HepG2 (cell line): ENCODE measurements at regions not wholly inside any gene's neighbourhood (a gene's known extent, or its start where the extent isn't known, plus 50 kb on each side); places are given as distances from the start of the nearest gene placed in this dataset.

ENCODE experiments used
- FOXK2 ChIP-seq: fragments of 450-650 bp; IDR thresholded peaks from 2 replicates; pipeline ENCODE4 v1.6.1; 2016
- HNF4A ChIP-seq: sonication (generic); formaldehyde crosslinking; IDR thresholded peaks from 2 replicates; pipeline ENCODE4 v1.4.0; 2020; ENCODE audit warnings: missing genetic modification reagents
- HOXA7 ChIP-seq: sonication (generic); formaldehyde crosslinking; IDR thresholded peaks from 2 replicates; pipeline ENCODE4 v1.8.1; 2022; ENCODE audit warnings: mild to moderate bottlenecking, missing genetic modification reagents, moderate library complexity
- KLF9 ChIP-seq: IDR thresholded peaks from 2 replicates; pipeline ENCODE4 v1.6.1; 2016; ENCODE audit warnings: low read depth
- RAD51 ChIP-seq: fragments of 450-650 bp; IDR thresholded peaks from 2 replicates; pipeline ENCODE4 v1.6.1; 2016; ENCODE audit warnings: borderline replicate concordance
- SIN3A ChIP-seq: IDR thresholded peaks from 2 replicates; pipeline ENCODE4 v1.6.1; 2011; ENCODE audit warnings: low read depth, mild to moderate bottlenecking, control low read depth, low read length, borderline replicate concordance
- TSC22D2 ChIP-seq: sonication (generic); formaldehyde crosslinking; IDR thresholded peaks from 2 replicates; pipeline ENCODE4 v1.5.1; 2020; ENCODE audit warnings: missing genetic modification reagents, mild to moderate bottlenecking, borderline replicate concordance
- ZNF12 ChIP-seq: sonication (generic); formaldehyde crosslinking; IDR thresholded peaks from 2 replicates; pipeline ENCODE4 v1.5.0; 2020; ENCODE audit warnings: missing genetic modification reagents
- ZNF383 ChIP-seq: sonication (generic); formaldehyde crosslinking; IDR thresholded peaks from 2 replicates; pipeline ENCODE4 v1.4.0; 2020; ENCODE audit warnings: missing genetic modification reagents, mild to moderate bottlenecking, borderline replicate concordance
- ZNF577 ChIP-seq: sonication (generic); formaldehyde crosslinking; IDR thresholded peaks from 2 replicates; pipeline ENCODE4 v1.4.0; 2020; ENCODE audit warnings: mild to moderate bottlenecking, low read depth, missing genetic modification reagents, borderline replicate concordance
- TF ChIP-seq, protein P1 (sequence below): sonication (generic); formaldehyde crosslinking; IDR thresholded peaks from 2 replicates; pipeline ENCODE4 v1.8.0; 2022; ENCODE audit warnings: mild to moderate bottlenecking, missing genetic modification reagents, moderate library complexity
- TF ChIP-seq, protein P2 (sequence below): sonication (generic); formaldehyde crosslinking; IDR thresholded peaks from 2 replicates; pipeline ENCODE4 v1.8.0; 2022; ENCODE audit warnings: low read depth, missing genetic modification reagents
- TF ChIP-seq, protein P3 (sequence below): sonication (generic); formaldehyde crosslinking; IDR thresholded peaks from 2 replicates; pipeline ENCODE4 v1.4.0; 2020; ENCODE audit warnings: missing genetic modification reagents, borderline replicate concordance
- TF ChIP-seq, protein P4 (sequence below): sonication (generic); formaldehyde crosslinking; IDR thresholded peaks from 2 replicates; pipeline ENCODE4 v1.5.0; 2020; ENCODE audit warnings: mild to moderate bottlenecking, missing genetic modification reagents, moderate library complexity

DNA sequence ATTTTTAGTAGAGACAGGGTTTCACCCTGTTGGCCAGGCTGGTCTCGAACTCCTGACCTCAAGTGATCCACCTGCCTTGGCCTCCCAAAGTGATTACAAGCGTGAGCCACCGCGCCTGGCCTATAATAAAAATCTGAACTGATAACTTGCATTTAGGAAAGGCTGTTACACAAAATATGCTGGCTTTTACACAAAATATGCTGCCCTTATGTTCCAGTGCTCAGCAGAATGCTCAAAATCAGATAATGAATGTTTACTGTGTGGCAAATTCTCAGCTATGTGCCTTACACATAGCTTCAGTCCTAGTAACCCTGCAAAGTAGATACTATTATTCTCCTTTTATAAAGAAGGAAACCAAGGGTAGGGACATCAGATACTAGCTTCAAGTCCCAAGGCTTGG lies 141.3 kb upstream of the MSX2 start:
- TF ChIP-seq FOXK2: no peak
- TF ChIP-seq RAD51: no peak
- TF ChIP-seq, protein P1, sequence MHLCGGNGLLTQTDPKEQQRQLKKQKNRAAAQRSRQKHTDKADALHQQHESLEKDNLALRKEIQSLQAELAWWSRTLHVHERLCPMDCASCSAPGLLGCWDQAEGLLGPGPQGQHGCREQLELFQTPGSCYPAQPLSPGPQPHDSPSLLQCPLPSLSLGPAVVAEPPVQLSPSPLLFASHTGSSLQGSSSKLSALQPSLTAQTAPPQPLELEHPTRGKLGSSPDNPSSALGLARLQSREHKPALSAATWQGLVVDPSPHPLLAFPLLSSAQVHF (CRISPR knock-in tag): no peak
- no peak for TF ChIP-seq ZNF12 (CRISPR knock-in tag)
- TF ChIP-seq, protein P2, sequence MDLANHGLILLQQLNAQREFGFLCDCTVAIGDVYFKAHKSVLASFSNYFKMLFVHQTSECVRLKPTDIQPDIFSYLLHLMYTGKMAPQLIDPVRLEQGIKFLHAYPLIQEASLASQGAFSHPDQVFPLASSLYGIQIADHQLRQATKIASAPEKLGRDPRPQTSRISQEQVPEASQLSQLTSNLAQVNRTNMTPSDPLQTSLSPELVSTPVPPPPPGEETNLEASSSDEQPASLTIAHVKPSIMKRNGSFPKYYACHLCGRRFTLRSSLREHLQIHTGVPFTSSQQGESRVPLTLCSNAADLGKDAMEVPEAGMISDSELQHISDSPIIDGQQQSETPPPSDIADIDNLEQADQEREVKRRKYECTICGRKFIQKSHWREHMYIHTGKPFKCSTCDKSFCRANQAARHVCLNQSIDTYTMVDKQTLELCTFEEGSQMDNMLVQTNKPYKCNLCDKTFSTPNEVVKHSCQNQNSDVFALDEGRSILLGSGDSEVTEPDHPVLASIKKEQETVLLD: no peak
- no peak for TF ChIP-seq SIN3A
- TF ChIP-seq TSC22D2 (CRISPR knock-in tag): no peak
- TF ChIP-seq, protein P3, sequence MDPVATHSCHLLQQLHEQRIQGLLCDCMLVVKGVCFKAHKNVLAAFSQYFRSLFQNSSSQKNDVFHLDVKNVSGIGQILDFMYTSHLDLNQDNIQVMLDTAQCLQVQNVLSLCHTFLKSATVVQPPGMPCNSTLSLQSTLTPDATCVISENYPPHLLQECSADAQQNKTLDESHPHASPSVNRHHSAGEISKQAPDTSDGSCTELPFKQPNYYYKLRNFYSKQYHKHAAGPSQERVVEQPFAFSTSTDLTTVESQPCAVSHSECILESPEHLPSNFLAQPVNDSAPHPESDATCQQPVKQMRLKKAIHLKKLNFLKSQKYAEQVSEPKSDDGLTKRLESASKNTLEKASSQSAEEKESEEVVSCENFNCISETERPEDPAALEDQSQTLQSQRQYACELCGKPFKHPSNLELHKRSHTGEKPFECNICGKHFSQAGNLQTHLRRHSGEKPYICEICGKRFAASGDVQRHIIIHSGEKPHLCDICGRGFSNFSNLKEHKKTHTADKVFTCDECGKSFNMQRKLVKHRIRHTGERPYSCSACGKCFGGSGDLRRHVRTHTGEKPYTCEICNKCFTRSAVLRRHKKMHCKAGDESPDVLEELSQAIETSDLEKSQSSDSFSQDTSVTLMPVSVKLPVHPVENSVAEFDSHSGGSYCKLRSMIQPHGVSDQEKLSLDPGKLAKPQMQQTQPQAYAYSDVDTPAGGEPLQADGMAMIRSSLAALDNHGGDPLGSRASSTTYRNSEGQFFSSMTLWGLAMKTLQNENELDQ (CRISPR knock-in tag): no peak
- no peak for TF ChIP-seq HOXA7 (CRISPR knock-in tag)
- no peak for TF ChIP-seq ZNF577 (CRISPR knock-in tag)
- TF ChIP-seq KLF9 (CRISPR knock-in tag): no peak
- no peak for TF ChIP-seq ZNF383 (CRISPR knock-in tag)
- TF ChIP-seq HNF4A (CRISPR knock-in tag): no peak
- TF ChIP-seq, protein P4, sequence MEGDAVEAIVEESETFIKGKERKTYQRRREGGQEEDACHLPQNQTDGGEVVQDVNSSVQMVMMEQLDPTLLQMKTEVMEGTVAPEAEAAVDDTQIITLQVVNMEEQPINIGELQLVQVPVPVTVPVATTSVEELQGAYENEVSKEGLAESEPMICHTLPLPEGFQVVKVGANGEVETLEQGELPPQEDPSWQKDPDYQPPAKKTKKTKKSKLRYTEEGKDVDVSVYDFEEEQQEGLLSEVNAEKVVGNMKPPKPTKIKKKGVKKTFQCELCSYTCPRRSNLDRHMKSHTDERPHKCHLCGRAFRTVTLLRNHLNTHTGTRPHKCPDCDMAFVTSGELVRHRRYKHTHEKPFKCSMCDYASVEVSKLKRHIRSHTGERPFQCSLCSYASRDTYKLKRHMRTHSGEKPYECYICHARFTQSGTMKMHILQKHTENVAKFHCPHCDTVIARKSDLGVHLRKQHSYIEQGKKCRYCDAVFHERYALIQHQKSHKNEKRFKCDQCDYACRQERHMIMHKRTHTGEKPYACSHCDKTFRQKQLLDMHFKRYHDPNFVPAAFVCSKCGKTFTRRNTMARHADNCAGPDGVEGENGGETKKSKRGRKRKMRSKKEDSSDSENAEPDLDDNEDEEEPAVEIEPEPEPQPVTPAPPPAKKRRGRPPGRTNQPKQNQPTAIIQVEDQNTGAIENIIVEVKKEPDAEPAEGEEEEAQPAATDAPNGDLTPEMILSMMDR (CRISPR knock-in tag): no peak
